IPS-18a (cell line): ENCODE measurements at regions not wholly inside any gene's neighbourhood (a gene's known extent, or its start where the extent isn't known, plus 50 kb on each side); places are given as distances from the start of the nearest gene placed in this dataset.
A peak's percentile ranks its signal among the peaks of the same experiment; 100 is the strongest.
"Not testable (repeated sequence)": the region's sequence is repeated elsewhere in the genome, so short reads cannot be mapped to it uniquely, and the experiment has no call there.

ENCODE experiments used
- H3K27ac ChIP-seq: one replicate; pipeline ENCODE4 v1.5.1; 2013; ENCODE audit warnings: low read length
- H3K27me3 ChIP-seq: one replicate; pipeline ENCODE4 v1.6.1; 2013; ENCODE audit warnings: mild to moderate bottlenecking, low read length; ENCODE audit not compliant: control insufficient read depth, insufficient read depth
- H3K36me3 ChIP-seq: one replicate; pipeline ENCODE4 v1.6.1; 2013; ENCODE audit warnings: low read depth, low read length; ENCODE audit not compliant: control insufficient read depth
- H3K4me1 ChIP-seq: one replicate; pipeline ENCODE4 v1.6.1; 2013; ENCODE audit warnings: low read depth, low read length; ENCODE audit not compliant: control insufficient read depth
- H3K4me3 ChIP-seq: one replicate; pipeline ENCODE4 v1.5.1; 2013; ENCODE audit warnings: low read length
- H3K9ac ChIP-seq: one replicate; pipeline ENCODE4 v1.6.1; 2013; ENCODE audit warnings: mild to moderate bottlenecking, low read length, moderate library complexity
- H3K9me3 ChIP-seq: one replicate; pipeline ENCODE4 v1.6.1; 2013; ENCODE audit warnings: low read depth, low read length; ENCODE audit not compliant: control insufficient read depth

- Histone ChIP-seq H3K4me1 (no peaks in the 10 kb centered on the region), H3K27me3 (no peaks in the 10 kb centered on the region), H3K9me3 (no peaks in the 10 kb centered on the region), H3K27ac (no peak overlapping the region), H3K9ac (no peak overlapping the region), H3K36me3 (no peaks in the 10 kb centered on the region), H3K4me3 (no peak overlapping the region)
Observed at GRCh38 chr6:85887461-85887860, 244.8 kb upstream of the SYNCRIP start.

- no peak overlapping the region for H3K27ac ChIP-seq
- H3K27me3 ChIP-seq, result no peaks in the 10 kb centered on the region
- no peaks in the 10 kb centered on the region for H3K36me3 ChIP-seq
- H3K4me1 ChIP-seq, result peaks cover 10% of the 10 kb centered on the region
- no peaks in the 10 kb centered on the region for H3K9me3 ChIP-seq
- no peak overlapping the region for H3K9ac ChIP-seq
- no peak overlapping the region for H3K4me3 ChIP-seq
Observed at GRCh38 chr6:85868685-85869084, 226.0 kb upstream of the SYNCRIP start.

GRCh38 chr6:85867595-85867994 is 224.9 kb upstream of the SYNCRIP start:
- H3K27me3 ChIP-seq, result no peaks in the 10 kb centered on the region
- no peak overlapping the region for H3K9ac ChIP-seq
- H3K27ac ChIP-seq, result no peak overlapping the region
- H3K4me3 ChIP-seq, result no peak overlapping the region
- peaks cover 10% of the 10 kb centered on the region for H3K4me1 ChIP-seq
- no peaks in the 10 kb centered on the region for H3K9me3 ChIP-seq
- H3K36me3 ChIP-seq, result no peaks in the 10 kb centered on the region

- Histone ChIP-seq H3K36me3 (no peaks in the 10 kb centered on the region), H3K4me3 (no peak overlapping the region), H3K27me3 (no peaks in the 10 kb centered on the region), H3K4me1 (peaks cover 10% of the 10 kb centered on the region), H3K9ac (no peak overlapping the region), H3K9me3 (no peaks in the 10 kb centered on the region), H3K27ac (no peak overlapping the region)
Observed at GRCh38 chr6:85866758-85867401, 224.2 kb upstream of the SYNCRIP start.

- H3K27me3 ChIP-seq, result no peaks in the 10 kb centered on the region
- H3K36me3 ChIP-seq, result no peaks in the 10 kb centered on the region
- peaks cover 10% of the 10 kb centered on the region for H3K4me1 ChIP-seq
- H3K9ac ChIP-seq, result no peak overlapping the region
- H3K9me3 ChIP-seq, result no peaks in the 10 kb centered on the region
- no peak overlapping the region for H3K27ac ChIP-seq
- H3K4me3 ChIP-seq, result no peak overlapping the region
Observed at GRCh38 chr6:85866370-85866730, 223.7 kb upstream of the SYNCRIP start.

GRCh38 chr6:85865420-85866369 is 223.0 kb upstream of the SYNCRIP start:
- H3K27ac ChIP-seq, result no peak overlapping the region
- peak overlapping the region; percentile 7 for H3K4me3 ChIP-seq
- no peaks in the 10 kb centered on the region for H3K27me3 ChIP-seq
- H3K4me1 ChIP-seq, result peaks cover 10% of the 10 kb centered on the region
- H3K9ac ChIP-seq, result no peak overlapping the region
- no peaks in the 10 kb centered on the region for H3K9me3 ChIP-seq
- H3K36me3 ChIP-seq, result no peaks in the 10 kb centered on the region

GRCh38 chr6:85864453-85865401 is 222.0 kb upstream of the SYNCRIP start:
- H3K9me3 ChIP-seq, result no peaks in the 10 kb centered on the region
- no peak overlapping the region for H3K27ac ChIP-seq
- H3K27me3 ChIP-seq, result no peaks in the 10 kb centered on the region
- H3K9ac ChIP-seq, result no peak overlapping the region
- H3K4me3 ChIP-seq, result no peak overlapping the region
- peaks cover 10% of the 10 kb centered on the region for H3K4me1 ChIP-seq
- H3K36me3 ChIP-seq, result no peaks in the 10 kb centered on the region

GRCh38 chr6:85856235-85856634 is 213.5 kb upstream of the SYNCRIP start:
- Histone ChIP-seq H3K9me3 (no peaks in the 10 kb centered on the region), H3K4me1 (no peaks in the 10 kb centered on the region), H3K4me3 (no peak overlapping the region), H3K27ac (no peak overlapping the region), H3K36me3 (no peaks in the 10 kb centered on the region), H3K9ac (no peak overlapping the region), H3K27me3 (no peaks in the 10 kb centered on the region)

GRCh38 chr6:85838351-85839119 is 195.8 kb upstream of the SYNCRIP start:
- H3K4me3 ChIP-seq, H3K27ac ChIP-seq, H3K27me3 ChIP-seq, H3K9me3 ChIP-seq, H3K9ac ChIP-seq, H3K4me1 ChIP-seq, H3K36me3 ChIP-seq: not testable (repeated sequence)

- H3K9me3 ChIP-seq, result no peaks in the 10 kb centered on the region
- no peaks in the 10 kb centered on the region for H3K27me3 ChIP-seq
- H3K4me3 ChIP-seq, result no peak overlapping the region
- H3K4me1 ChIP-seq, result no peaks in the 10 kb centered on the region
- H3K27ac ChIP-seq, result no peak overlapping the region
- H3K9ac ChIP-seq, result no peak overlapping the region
- H3K36me3 ChIP-seq, result no peaks in the 10 kb centered on the region
Observed at GRCh38 chr6:85828973-85829372, 186.3 kb upstream of the SYNCRIP start.

GRCh38 chr6:85826997-85827396 is 184.3 kb upstream of the SYNCRIP start:
- Histone ChIP-seq H3K27ac (no peak overlapping the region), H3K36me3 (no peaks in the 10 kb centered on the region), H3K27me3 (no peaks in the 10 kb centered on the region), H3K9ac (no peak overlapping the region), H3K9me3 (no peaks in the 10 kb centered on the region), H3K4me3 (no peak overlapping the region), H3K4me1 (no peaks in the 10 kb centered on the region)
